Adrenal gland (tissue), 9 donors: ENCODE measurements at regions not wholly inside any gene's neighbourhood (a gene's known extent, or its start where the extent isn't known, plus 50 kb on each side); places are given as distances from the start of the nearest gene placed in this dataset.

Experiments
- DNase-seq, 7 donors: peaks; one replicate each; pipeline ENCODE4 v3.0.0-alpha.2; 2019 to 2020
- H3K27ac ChIP-seq, 5 donors: fragments of 200-600 bp; sonication (generic) in 4 of 5; 1 replicate in 3 of 5; 2 replicates in 2 of 5; pipeline versions ENCODE4 v1.5.1 to v1.8.0; 2016 to 2020; ENCODE audit warnings: mild to moderate bottlenecking in 1 of 5
- H3K27me3 ChIP-seq: fragments of 200-600 bp; 2 replicates; pipeline ENCODE4 v1.8.0; 2021
- H3K36me3 ChIP-seq, 2 donors: fragments of 200-600 bp; replicated peaks in 1 of 2; 1 replicate in 1 of 2; 2 replicates in 1 of 2; pipeline versions ENCODE4 v1.5.1 to v1.8.0; 2018 to 2022
- H3K4me1 ChIP-seq, 2 donors: fragments of 200-600 bp; replicated peaks in 1 of 2; 1 replicate in 1 of 2; 2 replicates in 1 of 2; pipeline versions ENCODE4 v1.5.1 to v1.8.0; 2018 to 2021
- H3K4me3 ChIP-seq, 4 donors: fragments of 200-600 bp; sonication (generic) in 3 of 4; one replicate each; pipeline ENCODE4 v1.5.1; 2016 to 2018
- H3K9me3 ChIP-seq, 3 donors: fragments of 200-600 bp; sonication (generic) in 1 of 3; replicated peaks in 1 of 3; 1 replicate in 2 of 3; 2 replicates in 1 of 3; pipeline versions ENCODE4 v1.5.1 to v1.8.0; 2016 to 2021
- POLR2A ChIP-seq, 2 donors: fragments of 450-650 bp; IDR thresholded peaks; one replicate each; pipeline ENCODE4 v1.6.1; 2017; ENCODE audit warnings: antibody characterized with exemption in 2 of 2, mild to moderate bottlenecking in 2 of 2, moderate library complexity in 1 of 2
- WGBS, 4 donors: extraction: QIAGEN DNeasy Blood & Tissue Kit in 2 of 4; methylation state at CpG; one replicate each; pipeline versions ENCODE4 v1.1.5 to v1.1.7; 2013 to 2017; 5-methylcytosine and 5-hydroxymethylcytosine counted together
- intact Hi-C, 2 donors: fragments of 100-400 bp; cut with DNase I; formaldehyde crosslinking; loops; one replicate each; pipeline versions ENCODE4 v1.14.1 to v1.15.0; 2022 to 2023
- TF ChIP-seq, protein P1 (sequence below), 6 experiments: fragments of 450-650 bp in 4 of 6; fragments of 200-600 bp in 2 of 6; sonication (generic) in 1 of 6; IDR thresholded peaks; 1 replicate in 5 of 6; 2 replicates in 1 of 6; pipeline versions ENCODE4 v1.5.1 to v1.8.0; 2016 to 2021; ENCODE audit warnings: antibody characterized with exemption in 6 of 6, mild to moderate bottlenecking in 2 of 6, moderate library complexity in 1 of 6
- donor health status: healthy with polysubstance abuse.
- donor health status: Bipolar disorder and iron deficiency.
- donor health status: DM: yes; HTN: yes; CAD: no.
- donor health status: DM: no; HTN: no; CAD: no.
- donor health status: DM: no; HTN: no; CAD: no.

DNA sequence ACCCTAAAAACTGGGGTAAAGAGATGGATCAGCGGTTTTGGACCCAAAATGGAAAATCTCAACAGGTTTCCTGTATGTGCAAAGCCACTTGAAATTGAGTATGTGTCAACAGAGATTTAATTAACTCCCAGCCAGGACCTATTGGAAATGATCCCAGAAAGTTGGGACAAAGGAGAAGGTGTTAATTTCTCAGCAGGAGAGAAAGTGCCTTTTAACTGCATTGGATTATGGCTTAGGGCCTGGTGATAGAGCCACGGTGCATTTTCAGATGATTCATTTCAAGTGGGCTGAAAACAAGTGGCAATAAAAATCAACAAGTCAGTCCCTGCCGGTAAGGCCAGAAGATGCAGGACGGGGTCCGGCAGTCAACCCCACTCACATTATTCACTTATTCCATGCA, 80.2 kb upstream of the BCL11A start:
- DNase-seq = no peak
- Histone ChIP-seq H3K4me3 (no peak overlapping the region), H3K36me3 (no peaks in the 10 kb centered on the region), H3K27ac (no peak overlapping the region), H3K27me3 (peaks cover 4% of the 10 kb centered on the region), H3K4me1 (no peaks in the 10 kb centered on the region), H3K9me3 (no peaks in the 10 kb centered on the region)
- WGBS, 4 donors = 72 to 80% (median 77%) methylated on average over 5 of the region's 5 CpGs
- TF ChIP-seq, protein P1, sequence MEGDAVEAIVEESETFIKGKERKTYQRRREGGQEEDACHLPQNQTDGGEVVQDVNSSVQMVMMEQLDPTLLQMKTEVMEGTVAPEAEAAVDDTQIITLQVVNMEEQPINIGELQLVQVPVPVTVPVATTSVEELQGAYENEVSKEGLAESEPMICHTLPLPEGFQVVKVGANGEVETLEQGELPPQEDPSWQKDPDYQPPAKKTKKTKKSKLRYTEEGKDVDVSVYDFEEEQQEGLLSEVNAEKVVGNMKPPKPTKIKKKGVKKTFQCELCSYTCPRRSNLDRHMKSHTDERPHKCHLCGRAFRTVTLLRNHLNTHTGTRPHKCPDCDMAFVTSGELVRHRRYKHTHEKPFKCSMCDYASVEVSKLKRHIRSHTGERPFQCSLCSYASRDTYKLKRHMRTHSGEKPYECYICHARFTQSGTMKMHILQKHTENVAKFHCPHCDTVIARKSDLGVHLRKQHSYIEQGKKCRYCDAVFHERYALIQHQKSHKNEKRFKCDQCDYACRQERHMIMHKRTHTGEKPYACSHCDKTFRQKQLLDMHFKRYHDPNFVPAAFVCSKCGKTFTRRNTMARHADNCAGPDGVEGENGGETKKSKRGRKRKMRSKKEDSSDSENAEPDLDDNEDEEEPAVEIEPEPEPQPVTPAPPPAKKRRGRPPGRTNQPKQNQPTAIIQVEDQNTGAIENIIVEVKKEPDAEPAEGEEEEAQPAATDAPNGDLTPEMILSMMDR (IDR thresholded peaks at IDR 0.05) = no peak
- no peak for TF ChIP-seq POLR2A (IDR thresholded peaks at IDR 0.05)
- intact Hi-C loops = no loop called here

DNA sequence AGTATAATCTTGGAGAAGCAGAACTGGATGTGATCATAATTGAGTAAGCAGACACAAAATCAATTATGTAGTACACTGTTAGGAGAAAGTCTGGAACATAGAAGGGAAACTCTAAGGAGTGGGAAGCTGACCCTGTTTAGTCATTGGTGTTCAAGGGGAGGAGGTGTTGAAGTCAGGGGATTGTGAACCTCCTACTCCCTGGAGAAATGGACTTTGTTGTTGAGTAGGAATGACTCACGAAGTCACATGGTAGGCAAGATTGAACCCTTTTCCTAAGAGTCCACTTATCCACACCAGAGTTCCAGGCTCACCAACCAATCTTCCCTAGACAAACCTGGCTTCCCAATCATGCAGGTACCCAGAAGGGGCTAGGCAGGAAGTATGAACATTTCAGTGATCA, 81.0 kb upstream of the BCL11A start:
- no peak overlapping the region for H3K27ac ChIP-seq
- TF ChIP-seq POLR2A (IDR thresholded peaks at IDR 0.05) = no peak
- intact Hi-C loops = no loop called here

DNA sequence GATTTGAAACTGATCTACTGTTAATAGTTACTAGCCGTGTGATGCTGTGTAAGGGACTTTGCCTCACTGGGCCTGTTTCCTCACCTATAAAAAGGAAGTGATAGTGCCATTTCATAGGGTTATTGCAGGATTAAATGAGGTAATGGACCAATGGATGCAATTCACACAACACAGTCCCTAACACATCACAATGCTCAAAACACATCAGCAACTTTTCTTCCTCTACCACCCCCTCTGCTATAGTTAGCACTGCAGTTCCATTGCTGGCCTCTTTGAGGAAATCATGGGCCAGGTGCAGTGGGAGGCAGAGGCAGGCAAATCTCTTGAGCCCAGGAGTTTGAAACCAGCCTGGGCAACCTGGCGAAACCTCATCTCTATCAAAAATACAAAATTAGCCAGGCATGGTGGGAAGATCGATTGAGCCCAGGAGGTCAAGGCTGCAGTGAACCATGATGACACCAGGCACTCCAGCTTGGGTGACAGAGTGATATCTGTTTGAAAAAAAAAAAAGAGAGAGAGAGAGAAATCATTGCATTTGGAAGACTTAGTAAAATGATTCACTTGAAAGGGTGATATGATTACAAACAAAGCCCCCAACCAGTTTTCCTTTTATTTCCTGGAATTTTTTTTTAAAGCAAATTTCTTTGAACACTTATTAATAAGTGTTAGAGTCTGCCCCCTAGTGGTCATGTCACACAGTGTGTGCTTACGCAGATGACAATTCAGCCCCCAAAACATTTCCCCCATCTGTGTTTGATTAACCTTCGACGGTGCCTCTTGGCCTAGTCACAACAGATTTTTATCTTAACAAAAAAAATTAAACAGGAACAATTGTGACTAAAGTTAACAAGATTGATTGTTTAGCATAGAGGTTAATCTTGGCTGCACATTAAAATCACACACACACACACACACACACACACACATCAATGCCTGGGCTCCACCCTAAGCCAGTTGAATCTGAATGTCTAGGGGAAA, 88.6 kb upstream of the BCL11A start:
- Histone ChIP-seq H3K27me3 (no peaks in the 10 kb centered on the region), H3K27ac (no peak overlapping the region), H3K9me3 (no peaks in the 10 kb centered on the region), H3K36me3 (no peaks in the 10 kb centered on the region), H3K4me1 (no peaks in the 10 kb centered on the region), H3K4me3 (no peak overlapping the region)
- intact Hi-C loops = no loop called here
- TF ChIP-seq POLR2A (IDR thresholded peaks at IDR 0.05) = no peak
- TF ChIP-seq, protein P1 (IDR thresholded peaks at IDR 0.05) = peak; percentile 32 to 79 (median 56)
- WGBS, 4 donors = 22 to 28% (median 25%) methylated on average over 6 of the region's 6 CpGs
- peak in 5 of 7 donors; percentile 22 to 41 (median 32) for DNase-seq

More for the DNA sequence above, 81.0 kb upstream of the BCL11A start:
- no peaks in the 10 kb centered on the region for H3K9me3 ChIP-seq
- 78 to 80% (median 79%) methylated on average over 1 of the region's 1 CpG for WGBS, 4 donors
- peaks cover 4% of the 10 kb centered on the region for H3K27me3 ChIP-seq
- no peaks in the 10 kb centered on the region for H3K4me1 ChIP-seq
- H3K4me3 ChIP-seq = no peak overlapping the region
- no peaks in the 10 kb centered on the region for H3K36me3 ChIP-seq
- no peak for DNase-seq

DNA sequence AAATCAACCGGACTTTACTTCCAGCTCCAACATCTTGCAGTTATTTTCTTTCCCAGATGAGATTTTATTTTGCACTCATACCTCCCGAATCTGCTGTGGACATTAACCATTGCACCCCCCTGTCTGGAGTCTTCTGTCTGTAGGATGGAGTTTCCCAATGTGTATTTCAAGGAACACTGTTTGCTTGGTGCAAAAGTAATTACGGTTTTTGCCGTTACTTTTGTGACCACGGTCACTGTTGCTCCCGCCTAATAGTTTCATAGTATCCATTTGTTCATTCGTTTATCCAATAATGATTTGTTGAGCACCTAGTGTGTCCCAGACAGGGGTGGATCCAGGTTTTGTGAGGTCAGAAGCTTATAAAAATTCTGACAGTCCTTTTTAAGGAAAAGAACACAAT, 90.3 kb upstream of the BCL11A start:
- Histone ChIP-seq H3K27ac (no peak overlapping the region), H3K4me3 (no peak overlapping the region), H3K4me1 (no peaks in the 10 kb centered on the region), H3K36me3 (no peaks in the 10 kb centered on the region), H3K27me3 (no peaks in the 10 kb centered on the region), H3K9me3 (no peaks in the 10 kb centered on the region)
- 79 to 86% (median 81%) methylated on average over 7 of the region's 7 CpGs for WGBS, 4 donors
- intact Hi-C loops = no loop called here
- TF ChIP-seq POLR2A (IDR thresholded peaks at IDR 0.05) = no peak
- TF ChIP-seq, protein P1 (IDR thresholded peaks at IDR 0.05) = no peak
- no peak for DNase-seq
